HepG2 (cell line): ENCODE measurements at regions not wholly inside any gene's neighbourhood (a gene's known extent, or its start where the extent isn't known, plus 50 kb on each side); places are given as distances from the start of the nearest gene placed in this dataset.

Experiments
- ATAC-seq: fragments of 200-7000 bp; cut with Tn5 transposase; 3 replicates; pipeline ENCODE4 v1.9.1; 2020; ENCODE audit warnings: mild to moderate bottlenecking, moderate library complexity
- BruUV-seq: library from RNA; stranded (reverse); fragments of 400-500 nt; replicated peaks from 2 replicates; lab custom pipeline; 2021; lab: Mats Ljungman, UMichigan
- CTCF ChIA-PET: fragments of 300-600 bp; formaldehyde crosslinking; extraction: SDS; loops from one replicate; lab custom pipeline; 2021; ENCODE audit warnings: low total read pairs, inconsistent platforms, low intra/inter-chr PET ratio; lab: Yijun Ruan, JAX
- POLR2A ChIA-PET: fragments of 350-600 bp; sonication (Branson Sonifier 250); formaldehyde crosslinking; loops from one replicate; lab custom pipeline; 2020; ENCODE audit warnings: antibody characterized with exemption, inconsistent platforms; lab: Yijun Ruan, JAX
- DNase-seq: peaks from one replicate; pipeline ENCODE4 v3.0.0-alpha.2; 2015; ENCODE audit warnings: low spot score
- FAIRE-seq: peaks from 3 replicates; lab custom pipeline; 2011; peaks lifted over from hg19 to GRCh38; lab: Jason Lieb, UNC
- H2AFZ ChIP-seq: one replicate; pipeline ENCODE4 v1.6.1; 2011; ENCODE audit warnings: low read length, inconsistent platforms
- H3K27ac ChIP-seq: fragments of 300-600 bp; 3 replicates; pipeline ENCODE4 v1.8.0; 2011; ENCODE audit warnings: mixed run types, mild to moderate bottlenecking, mixed read lengths, low read length, inconsistent platforms; ENCODE audit not compliant: insufficient read depth; ENCODE audit errors: extremely low read length
- H3K27me3 ChIP-seq, 2 experiments: fragments of 200-600 bp in 1 of 2; 2 replicates in 1 of 2; 3 replicates in 1 of 2; pipeline versions ENCODE4 v1.6.0 to v1.8.0; 2011; ENCODE audit warnings: low read length in 2 of 2, mild to moderate bottlenecking in 2 of 2, moderate library complexity in 2 of 2, inconsistent platforms in 1 of 2; ENCODE audit not compliant: insufficient read depth in 2 of 2, control insufficient read depth in 1 of 2
- H3K36me3 ChIP-seq, 2 experiments: fragments of 200-600 bp in 1 of 2; replicated peaks in 1 of 2; 2 replicates in 1 of 2; 3 replicates in 1 of 2; pipeline versions ENCODE4 v1.5.1 to v1.8.0; 2011; ENCODE audit warnings: low read length in 2 of 2, inconsistent platforms in 1 of 2; ENCODE audit not compliant: insufficient read depth in 2 of 2, control insufficient read depth in 1 of 2
- H3K4me1 ChIP-seq: 2 replicates; pipeline ENCODE4 v1.5.1; 2012; ENCODE audit warnings: low read length, inconsistent platforms; ENCODE audit not compliant: insufficient read depth
- H3K4me2 ChIP-seq: 2 replicates; pipeline ENCODE4 v1.6.0; 2011; ENCODE audit warnings: low read depth, low read length, inconsistent platforms
- H3K4me3 ChIP-seq, 3 experiments: fragments of 200-600 bp in 1 of 3; sonication (generic), shearing (Covaris generic) in 1 of 3; replicated peaks in 1 of 3; 2 replicates each; pipeline ENCODE4 v1.5.1; 2011 to 2016; ENCODE audit warnings: low read length in 3 of 3, inconsistent platforms in 2 of 3, low read depth in 2 of 3, mild to moderate bottlenecking in 2 of 3, control low read depth in 1 of 3, mixed read lengths in 1 of 3; ENCODE audit not compliant: insufficient read depth in 1 of 3
- H3K79me2 ChIP-seq: one replicate; pipeline ENCODE4 v1.6.1; 2011; ENCODE audit warnings: low read length, inconsistent platforms; ENCODE audit not compliant: insufficient read depth
- H3K9ac ChIP-seq: 2 replicates; pipeline ENCODE4 v1.6.0; 2011; ENCODE audit warnings: mild to moderate bottlenecking, low read depth, low read length, inconsistent platforms; ENCODE audit not compliant: insufficient read depth
- H3K9me3 ChIP-seq: 2 replicates; pipeline ENCODE4 v1.5.1; 2012; ENCODE audit warnings: mild to moderate bottlenecking, low read length
- H4K20me1 ChIP-seq: 2 replicates; pipeline ENCODE4 v1.6.0; 2011; ENCODE audit warnings: inconsistent platforms, mild to moderate bottlenecking, low read length, moderate library complexity; ENCODE audit not compliant: insufficient read depth
- BRCA1 ChIP-seq: sonication (generic); formaldehyde crosslinking; IDR thresholded peaks from 2 replicates; pipeline ENCODE4 v1.4.0; 2020; ENCODE audit warnings: missing genetic modification reagents
- FIP1L1 ChIP-seq: fragments of 200-400 bp; formaldehyde crosslinking; IDR thresholded peaks from 2 replicates; pipeline ENCODE4 v1.6.1; 2018; ENCODE audit warnings: low read depth, mild to moderate bottlenecking, low read length, moderate library complexity, borderline replicate concordance; ENCODE audit not compliant: insufficient read depth
- FOXP1 ChIP-seq, 2 experiments: fragments of 450-650 bp in 1 of 2; IDR thresholded peaks; 2 replicates each; pipeline ENCODE4 v1.6.1; 2017 to 2018; ENCODE audit warnings: antibody characterized with exemption in 1 of 2
- FUBP1 ChIP-seq: sonication (generic); formaldehyde crosslinking; IDR thresholded peaks from 2 replicates; pipeline ENCODE4 v1.5.1; 2020; ENCODE audit warnings: missing genetic modification reagents, mild to moderate bottlenecking, borderline replicate concordance
- GATAD2A ChIP-seq: IDR thresholded peaks from 2 replicates; pipeline ENCODE4 v1.6.1; 2016
- HHEX ChIP-seq: IDR thresholded peaks from 2 replicates; pipeline ENCODE4 v1.6.1; 2016; ENCODE audit warnings: control low read depth
- HOXA9 ChIP-seq: sonication (generic); formaldehyde crosslinking; IDR thresholded peaks from 2 replicates; pipeline ENCODE4 v1.8.1; 2022; ENCODE audit warnings: missing genetic modification reagents, mild to moderate bottlenecking, moderate library complexity, borderline replicate concordance
- ISL2 ChIP-seq: sonication (generic); formaldehyde crosslinking; IDR thresholded peaks from 2 replicates; pipeline ENCODE4 v1.5.0; 2020; ENCODE audit warnings: missing genetic modification reagents
- MEF2D ChIP-seq: sonication (generic); formaldehyde crosslinking; IDR thresholded peaks from 2 replicates; pipeline ENCODE4 v1.5.1; 2020; ENCODE audit warnings: mild to moderate bottlenecking, missing genetic modification reagents
- MXI1 ChIP-seq: IDR thresholded peaks from 3 replicates; pipeline ENCODE4 v1.6.1; 2012; ENCODE audit warnings: low read depth, low read length, inconsistent platforms, borderline replicate concordance
- NBN ChIP-seq: fragments of 450-650 bp; conservative IDR thresholded peaks from 2 replicates; pipeline ENCODE4 v1.6.1; 2017
- NFIB ChIP-seq: sonication (generic); formaldehyde crosslinking; IDR thresholded peaks from 2 replicates; pipeline ENCODE4 v1.9.0; 2021; ENCODE audit warnings: missing genetic modification reagents, mild to moderate bottlenecking, borderline replicate concordance
- RAD51 ChIP-seq: fragments of 450-650 bp; IDR thresholded peaks from 2 replicates; pipeline ENCODE4 v1.6.1; 2016; ENCODE audit warnings: borderline replicate concordance
- REPIN1 ChIP-seq: sonication (generic); formaldehyde crosslinking; IDR thresholded peaks from 2 replicates; pipeline ENCODE4 v1.8.0; 2022; ENCODE audit warnings: missing genetic modification reagents, low read depth, mild to moderate bottlenecking, borderline replicate concordance
- ZBTB3 ChIP-seq: sonication (generic); formaldehyde crosslinking; IDR thresholded peaks from 2 replicates; pipeline ENCODE4 v1.4.0; 2020; ENCODE audit warnings: low read depth, mild to moderate bottlenecking, moderate library complexity, missing genetic modification reagents, borderline replicate concordance
- ZNF142 ChIP-seq: sonication (generic); formaldehyde crosslinking; IDR thresholded peaks from 2 replicates; pipeline ENCODE4 v1.4.0; 2020; ENCODE audit warnings: missing genetic modification reagents
- ZNF431 ChIP-seq: sonication (generic); formaldehyde crosslinking; IDR thresholded peaks from 2 replicates; pipeline ENCODE4 v1.9.0; 2022; ENCODE audit warnings: missing genetic modification reagents, low read depth, mild to moderate bottlenecking, borderline replicate concordance
- ZNF652 ChIP-seq: IDR thresholded peaks from 2 replicates; pipeline ENCODE4 v1.6.1; 2016; ENCODE audit warnings: low read depth, borderline replicate concordance
- ZSCAN29 ChIP-seq: sonication (generic); formaldehyde crosslinking; conservative IDR thresholded peaks from 2 replicates; pipeline ENCODE4 v1.4.0; 2020; ENCODE audit warnings: mild to moderate bottlenecking, missing genetic modification reagents
- WGBS: methylation state at CpG from one replicate; pipeline ENCODE4 v1.1.6; 2017; ENCODE audit warnings: low lambda C conversion rate; 5-methylcytosine and 5-hydroxymethylcytosine counted together
- in situ Hi-C: cut with HindIII; loops from 2 replicates; pipeline ENCODE4 v1.10.0; 2017; ENCODE audit warnings: low pct_unique_long_range_greater_than_20kb; ENCODE audit not compliant: extremely low pct_ligation_motif_present
- intact Hi-C: fragments of 100-400 bp; cut with micrococcal nuclease; formaldehyde crosslinking; loops from one replicate; pipeline ENCODE4 v1.10.0; 2022; ENCODE audit not compliant: unreplicated experiment

- H3K9ac ChIP-seq, result no peak overlapping the region
- no peaks in the 10 kb centered on the region for H3K36me3 ChIP-seq
- no peak overlapping the region for H3K4me3 ChIP-seq
- DNase-seq, result no peak
- BruUV-seq, result no TSS peak
- ChIA-PET CTCF (no interaction called here), POLR2A (no interaction called here)
- no peaks in the 10 kb centered on the region for H3K9me3 ChIP-seq
- in situ Hi-C loops (no loop called here), intact Hi-C loops (no loop called here)
- no peaks in the 10 kb centered on the region for H4K20me1 ChIP-seq
- no peaks in the 10 kb centered on the region for H3K79me2 ChIP-seq
- H3K4me1 ChIP-seq, result no peaks in the 10 kb centered on the region
- no peak for ATAC-seq
- H3K27ac ChIP-seq, result no peak overlapping the region
- H3K27me3 ChIP-seq, result no peaks in the 10 kb centered on the region
- FAIRE-seq, result no peak
- no peak overlapping the region for H2AFZ ChIP-seq
- 3% methylated on average over 4 of the region's 4 CpGs for WGBS
- no peak overlapping the region for H3K4me2 ChIP-seq
- TF ChIP-seq NBN (no peak), ZNF142 (no peak), MXI1 (no peak), ZSCAN29 (CRISPR knock-in tag) (no peak), ZNF431 (no peak), NFIB (CRISPR knock-in tag) (no peak), HHEX (CRISPR knock-in tag) (no peak), MEF2D (no peak), REPIN1 (CRISPR knock-in tag) (no peak), BRCA1 (no peak), FIP1L1 (no peak), ZNF652 (CRISPR knock-in tag) (no peak), FOXP1 (IDR thresholded peaks at IDR 0.05) (no peak), FOXP1 (CRISPR knock-in tag; IDR thresholded peaks at IDR 0.05) (no peak), ZBTB3 (CRISPR knock-in tag) (no peak), FUBP1 (CRISPR knock-in tag) (no peak), RAD51 (no peak), ISL2 (CRISPR knock-in tag) (no peak), HOXA9 (no peak), GATAD2A (CRISPR knock-in tag) (no peak)
Measured at GRCh38 chr1:244164511-244164890, 113.4 kb downstream of the ZBTB18 start.
